AG04450 (cell line): ENCODE measurements at regions not wholly inside any gene's neighbourhood (a gene's known extent, or its start where the extent isn't known, plus 50 kb on each side); places are given as distances from the start of the nearest gene placed in this dataset.

Experiments
- CTCF ChIA-PET: fragments of 300-600, 350-600 bp; formaldehyde crosslinking; extraction: SDS; loops from one replicate; lab custom pipeline; 2022; ENCODE audit warnings: antibody characterized with exemption, inconsistent platforms; lab: Charles Lee
- POLR2A ChIA-PET: fragments of 350-600 bp; formaldehyde crosslinking; extraction: SDS; loops from one replicate; lab custom pipeline; 2021; ENCODE audit warnings: antibody characterized with exemption, inconsistent platforms; lab: Yijun Ruan, JAX
- DNase-seq: peaks from one replicate; pipeline ENCODE4 v3.0.0-alpha.2; 2011; ENCODE audit warnings: low read depth, low spot score
- H3K27ac ChIP-seq: one replicate; pipeline ENCODE4 v1.5.1; 2012; ENCODE audit warnings: low read depth, low read length, control low read depth
- H3K27me3 ChIP-seq: one replicate; pipeline ENCODE4 v1.6.0; 2012; ENCODE audit warnings: low read length; ENCODE audit not compliant: control insufficient read depth, insufficient read depth
- H3K4me3 ChIP-seq: 2 replicates; pipeline ENCODE4 v1.5.1; 2011; ENCODE audit warnings: mild to moderate bottlenecking, low read depth, low read length, control low read depth
- H3K9me3 ChIP-seq: 2 replicates; pipeline ENCODE4 v1.5.1; 2012; ENCODE audit warnings: low read length; ENCODE audit not compliant: control insufficient read depth, insufficient read depth
- CTCF ChIP-seq: IDR thresholded peaks from 2 replicates; pipeline ENCODE4 v1.5.1; 2011; ENCODE audit warnings: low read depth, low read length, control low read depth, inconsistent platforms

GRCh38 chr7:57354195-57354594, 95.8 kb upstream of the ZNF716 start:
- TF ChIP-seq CTCF, result no peak
- CTCF ChIA-PET, result no interaction called here
- Histone ChIP-seq H3K27me3 (no peaks in the 10 kb centered on the region), H3K27ac (no peak overlapping the region), H3K9me3 (peaks cover 76% of the 10 kb centered on the region), H3K4me3 (no peak overlapping the region)
- POLR2A ChIA-PET, result no interaction called here
- no peak for DNase-seq

GRCh38 chr7:57354679-57355338, 95.2 kb upstream of the ZNF716 start:
- no peak overlapping the region for H3K4me3 ChIP-seq
- H3K27me3 ChIP-seq, result no peaks in the 10 kb centered on the region
- no peak for DNase-seq
- H3K9me3 ChIP-seq, result peaks cover 79% of the 10 kb centered on the region
- H3K27ac ChIP-seq, result no peak overlapping the region
- TF ChIP-seq CTCF, result no peak
- CTCF ChIA-PET, result no interaction called here
- POLR2A ChIA-PET, result no interaction called here

- Histone ChIP-seq H3K9me3 (peaks cover 81% of the 10 kb centered on the region), H3K27ac (no peak overlapping the region), H3K4me3 (no peak overlapping the region), H3K27me3 (no peaks in the 10 kb centered on the region)
- ChIA-PET POLR2A (no interaction called here), CTCF (no interaction called here)
- no peak for DNase-seq
- TF ChIP-seq CTCF, result no peak
These were observed 88.6 kb upstream of the ZNF716 start for GRCh38 chr7:57361406-57361805.

GRCh38 chr7:57362868-57363267, 87.1 kb upstream of the ZNF716 start:
- Histone ChIP-seq H3K27ac (no peak overlapping the region), H3K4me3 (no peak overlapping the region), H3K9me3 (peaks cover 83% of the 10 kb centered on the region), H3K27me3 (no peaks in the 10 kb centered on the region)
- TF ChIP-seq CTCF, result no peak
- ChIA-PET POLR2A (no interaction called here), CTCF (no interaction called here)
- DNase-seq, result no peak

- ChIA-PET POLR2A (no interaction called here), CTCF (no interaction called here)
- Histone ChIP-seq H3K4me3 (no peak overlapping the region), H3K9me3 (peaks cover 82% of the 10 kb centered on the region), H3K27me3 (no peaks in the 10 kb centered on the region), H3K27ac (no peak overlapping the region)
- no peak for DNase-seq
- no peak for TF ChIP-seq CTCF
These were observed 86.7 kb upstream of the ZNF716 start for GRCh38 chr7:57363321-57363720.
